Stimulated activated CD4-positive, alpha-beta T cell treated with anti-CD3 and anti-CD28 coated beads, Interleukin-15, amount 100 ng/mL, for 24 hours (primary cell): ENCODE measurements at regions not wholly inside any gene's neighbourhood (a gene's known extent, or its start where the extent isn't known, plus 50 kb on each side); places are given as distances from the start of the nearest gene placed in this dataset.
"Not testable (repeated sequence)": the region's sequence is repeated elsewhere in the genome, so short reads cannot be mapped to it uniquely, and the experiment has no call there.

ENCODE experiments used
- DNase-seq: peaks from one replicate; pipeline ENCODE4 v3.0.0-alpha.2; 2020

DNA sequence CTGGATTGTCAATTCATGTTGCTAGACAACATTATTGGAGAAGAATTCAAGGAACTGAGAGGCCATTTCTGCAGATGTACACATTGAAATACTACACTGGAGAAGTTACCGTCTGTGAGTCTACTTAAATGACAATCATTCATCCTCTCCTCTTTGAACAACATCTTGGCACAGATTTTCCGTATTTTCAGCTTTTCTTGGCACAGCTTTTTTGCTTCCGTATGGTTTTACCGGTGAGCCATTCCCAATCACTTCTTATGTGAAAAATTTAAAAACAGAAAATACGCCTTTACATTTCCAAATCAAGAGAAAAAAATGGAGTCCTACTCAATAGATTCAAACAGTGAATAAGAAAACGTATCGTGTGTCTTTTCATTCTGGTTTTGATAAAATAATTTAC lies 1493.7 kb downstream of the AMY1C start:
- DNase-seq, result no peak

DNA sequence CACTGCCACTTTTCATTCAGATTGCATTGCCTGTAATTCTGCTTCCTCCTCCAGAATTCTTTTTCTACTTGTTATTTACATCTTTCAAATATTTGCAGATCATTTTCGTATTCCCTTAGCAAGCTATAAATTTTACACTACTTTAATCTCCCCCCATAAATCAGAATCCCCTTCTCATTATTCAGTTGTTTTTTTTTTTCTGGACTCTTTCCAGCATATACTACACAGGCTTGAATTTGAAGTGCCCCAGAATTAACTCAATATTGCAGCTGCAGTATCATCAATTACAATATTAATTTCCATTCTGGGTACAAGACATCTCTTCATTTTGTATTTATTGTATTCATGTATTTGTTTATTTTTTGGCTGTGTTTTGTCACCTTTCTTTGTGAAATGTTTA lies 1494.3 kb downstream of the AMY1C start:
- DNase-seq, result no peak

DNA sequence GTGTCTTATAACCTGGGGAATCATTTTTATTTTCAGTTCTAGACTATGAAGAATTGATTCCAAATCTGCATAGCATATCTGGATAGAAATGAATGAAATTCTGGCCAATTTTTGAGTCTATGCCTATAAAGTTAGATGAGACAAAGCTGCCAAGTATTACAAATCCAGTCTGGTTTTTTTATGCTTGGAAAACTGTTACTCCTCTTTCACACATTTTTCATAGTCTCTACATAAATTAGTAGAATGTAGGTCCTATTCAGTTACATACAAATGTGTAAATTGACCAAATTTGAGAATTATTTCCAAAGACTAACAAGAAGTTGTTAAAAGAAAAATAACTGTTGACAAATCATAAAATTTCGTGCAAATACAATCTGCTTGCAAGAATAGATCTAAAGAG lies 1505.2 kb downstream of the AMY1C start:
- DNase-seq, result no peak

DNA sequence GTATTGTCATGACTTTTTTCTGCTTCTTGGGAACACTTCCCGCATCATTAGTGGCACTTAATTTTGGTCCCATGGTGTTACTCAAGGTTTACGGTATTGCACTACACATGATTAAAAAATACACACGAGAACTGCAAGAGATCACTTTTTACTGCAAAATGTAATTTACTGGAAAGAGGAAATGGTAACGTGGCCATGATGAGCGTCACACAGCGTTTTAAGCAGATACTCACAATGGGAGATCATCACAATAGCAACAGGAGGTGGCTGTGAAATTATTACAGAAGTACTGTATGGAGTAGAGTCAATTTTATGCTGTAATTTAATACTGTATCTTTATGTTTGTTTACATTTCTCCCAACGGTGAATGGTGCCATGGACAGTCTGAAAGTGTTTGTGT lies 1510.3 kb downstream of the AMY1C start:
- no peak for DNase-seq

DNA sequence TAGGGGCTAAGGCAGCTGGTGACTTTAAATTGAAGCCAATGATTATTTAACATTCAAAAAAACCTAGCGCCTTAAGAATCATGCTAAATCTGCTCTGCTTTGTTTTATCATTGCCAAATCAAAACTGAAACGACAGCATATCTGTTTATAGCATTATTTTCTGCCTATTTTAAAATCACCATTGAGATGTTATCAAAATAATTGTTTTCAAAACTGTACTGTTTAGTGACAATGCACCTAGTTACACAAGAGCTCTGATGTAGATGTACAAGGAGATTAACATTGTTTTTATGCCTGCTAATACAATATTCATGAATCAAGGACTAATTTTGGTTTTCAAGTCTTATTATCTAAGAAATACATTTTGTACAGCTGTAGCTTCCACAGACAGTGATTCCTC lies 1521.3 kb downstream of the AMY1C start:
- no peak for DNase-seq

DNA sequence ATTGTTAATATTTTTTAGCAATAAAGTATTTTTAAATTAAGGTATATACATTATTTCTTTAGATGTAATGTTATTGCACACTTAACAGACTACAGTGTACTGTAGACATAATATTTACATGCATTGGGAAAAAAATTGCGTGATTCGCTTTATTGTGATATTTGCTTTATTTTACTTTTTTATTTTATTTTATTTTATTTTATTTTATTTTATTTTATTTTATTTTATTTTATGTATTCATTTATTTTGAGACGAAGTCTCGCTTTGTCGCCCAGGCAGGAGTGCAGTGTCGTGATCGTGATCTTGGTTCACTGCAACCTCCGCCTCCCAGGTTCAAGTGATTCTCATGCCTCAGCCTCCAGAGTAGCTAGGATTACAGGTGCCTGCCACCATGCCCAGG lies 1522.7 kb downstream of the AMY1C start:
- DNase-seq, result not testable (repeated sequence)

DNA sequence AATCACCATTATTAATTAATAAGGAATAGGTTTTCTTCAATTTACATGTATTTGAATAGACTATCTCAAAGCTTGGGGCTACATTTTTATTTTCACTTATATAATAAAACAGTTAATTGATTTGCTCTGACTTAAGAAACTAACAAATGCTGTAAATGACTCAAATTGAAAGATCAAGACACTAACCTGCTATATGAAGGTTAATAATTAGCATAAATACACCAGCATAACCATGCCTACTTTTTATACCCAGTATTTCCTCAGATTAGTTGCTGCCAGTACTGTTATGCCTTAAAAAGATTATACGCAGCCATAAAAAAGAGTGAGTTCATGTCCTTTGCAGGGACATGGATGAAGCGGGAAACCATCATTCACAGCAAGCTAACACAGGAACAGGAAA lies 1545.1 kb downstream of the AMY1C start:
- DNase-seq, result no peak

DNA sequence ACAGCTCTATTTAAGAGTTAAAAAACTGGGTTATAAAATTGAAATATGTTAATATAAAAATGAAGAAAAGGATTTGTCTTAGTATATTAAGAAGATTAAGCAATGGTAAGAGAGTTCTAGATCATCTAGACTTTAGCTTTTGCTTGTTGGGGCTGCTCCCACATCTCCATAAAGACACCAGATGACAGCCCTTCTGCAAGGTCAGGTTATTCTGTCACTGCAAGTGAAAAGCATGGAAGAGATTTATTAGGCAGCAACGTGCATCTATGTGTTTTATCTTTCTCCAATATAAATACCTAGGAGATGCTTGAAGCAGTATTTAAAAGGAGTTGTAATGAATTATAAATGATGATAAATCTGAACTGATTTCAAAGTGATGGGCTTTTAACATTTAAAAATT lies 1560.4 kb downstream of the AMY1C start:
- no peak for DNase-seq

DNA sequence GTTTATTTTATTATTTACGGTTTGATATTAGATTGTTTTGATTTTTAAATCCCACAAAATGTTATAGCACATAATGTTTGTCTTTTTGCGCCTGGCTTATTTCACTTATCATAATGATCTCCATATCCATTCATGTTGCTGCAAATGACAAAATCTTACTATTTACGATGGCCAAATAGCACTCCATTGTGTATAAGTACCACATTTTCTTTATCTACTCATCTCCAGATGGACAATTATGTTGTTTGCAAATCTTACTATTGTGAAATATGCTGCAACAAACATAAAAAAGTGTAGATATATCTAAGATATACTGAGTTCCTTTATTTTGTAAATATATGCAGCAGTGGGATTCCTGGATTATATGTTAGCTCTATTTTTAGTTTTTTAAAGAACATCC lies 1568.3 kb downstream of the AMY1C start:
- DNase-seq, result no peak

DNA sequence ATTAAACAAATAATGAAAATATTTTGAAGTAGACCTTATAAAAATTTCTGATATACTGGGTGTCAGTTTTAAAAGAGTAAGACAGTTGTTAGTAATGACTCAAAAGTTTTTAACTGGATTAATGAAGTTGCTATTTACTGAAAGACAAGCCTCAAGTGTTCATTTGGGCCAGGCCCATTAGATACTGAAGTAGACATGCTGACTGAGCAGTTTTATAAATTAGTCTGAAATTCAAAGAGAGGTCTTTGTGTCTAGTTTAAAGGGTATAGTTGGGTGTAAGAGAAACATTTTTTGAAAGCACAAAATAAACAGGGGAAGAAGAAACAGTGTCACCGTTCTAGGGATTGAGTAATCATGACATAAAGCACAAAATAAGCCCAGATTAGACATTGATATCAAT lies 1577.2 kb downstream of the AMY1C start:
- DNase-seq, result no peak

DNA sequence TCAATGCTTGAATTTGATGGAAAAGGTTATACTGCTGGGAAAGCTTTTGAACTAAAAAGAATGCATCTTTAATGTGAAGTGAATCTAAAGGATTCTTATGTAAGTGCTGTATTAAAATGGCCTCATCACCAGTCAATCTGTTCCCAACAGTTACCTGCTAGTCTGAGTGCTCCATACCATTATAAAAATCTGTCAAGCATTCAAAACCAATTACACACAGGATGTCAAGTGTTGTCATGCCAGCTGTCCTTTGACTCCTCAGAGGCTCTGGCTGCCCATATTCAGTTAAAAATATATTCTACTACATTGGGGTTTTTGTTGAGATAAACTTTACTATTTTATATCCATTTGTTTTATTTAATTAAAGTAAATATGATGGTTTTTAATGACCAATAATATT lies 1587.7 kb downstream of the AMY1C start:
- DNase-seq, result no peak

DNA sequence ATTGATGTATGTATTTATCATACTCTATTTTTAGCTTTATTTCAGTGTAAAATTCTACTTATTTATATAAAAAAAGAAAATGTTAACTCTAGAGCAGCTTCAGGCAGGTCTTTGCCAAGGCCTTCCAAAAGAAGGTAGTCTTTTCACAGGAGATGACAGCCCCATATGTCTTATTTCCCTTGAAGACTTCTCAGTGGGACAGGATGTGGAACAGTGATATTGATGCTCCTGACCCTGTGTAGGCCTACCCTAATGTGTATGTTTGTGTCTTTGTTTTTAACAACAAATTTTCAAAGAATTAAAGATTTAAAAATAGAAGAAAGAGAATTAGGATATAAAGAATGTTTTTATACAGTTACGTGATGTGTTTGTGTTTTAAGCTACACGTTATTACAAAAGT lies 1593.6 kb downstream of the AMY1C start:
- no peak for DNase-seq

DNA sequence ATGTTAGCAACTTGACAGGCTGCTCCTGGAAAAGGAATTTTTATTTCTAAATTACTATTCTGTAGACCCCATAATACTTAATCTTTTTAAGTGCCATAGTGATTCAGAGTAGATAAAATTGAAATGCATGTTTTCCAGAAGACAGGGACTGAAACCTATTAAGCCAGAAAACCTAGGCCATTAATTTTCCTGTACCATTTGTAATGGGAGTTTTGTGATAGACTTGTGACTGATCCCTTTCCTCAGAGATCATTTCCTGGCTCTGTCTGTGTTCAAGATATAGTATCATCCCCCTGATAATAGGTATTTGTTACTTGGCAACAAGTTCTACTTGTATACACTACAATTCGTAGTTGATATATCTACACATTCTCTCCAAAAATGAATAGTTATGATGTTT lies 1609.8 kb downstream of the AMY1C start:
- DNase-seq, result no peak

DNA sequence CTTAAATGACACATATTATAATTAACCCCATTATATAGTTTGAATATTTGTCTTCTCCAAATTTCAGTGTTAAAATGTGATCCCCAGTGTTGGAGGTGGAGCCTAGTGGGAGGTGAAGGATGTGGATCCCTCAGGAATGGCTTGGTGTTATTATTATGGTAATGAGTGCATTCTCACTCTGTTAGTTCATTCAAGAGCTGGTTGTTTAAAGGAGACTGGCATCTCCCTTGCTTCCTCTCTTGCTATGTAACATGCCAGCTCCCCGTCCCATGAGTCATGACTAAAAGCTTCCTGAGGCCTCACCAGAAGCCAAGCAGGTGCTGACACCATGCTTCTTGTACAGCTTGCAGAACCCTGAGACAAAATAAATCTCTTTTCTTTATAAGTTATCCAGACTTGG lies 1612.7 kb downstream of the AMY1C start:
- no peak for DNase-seq

DNA sequence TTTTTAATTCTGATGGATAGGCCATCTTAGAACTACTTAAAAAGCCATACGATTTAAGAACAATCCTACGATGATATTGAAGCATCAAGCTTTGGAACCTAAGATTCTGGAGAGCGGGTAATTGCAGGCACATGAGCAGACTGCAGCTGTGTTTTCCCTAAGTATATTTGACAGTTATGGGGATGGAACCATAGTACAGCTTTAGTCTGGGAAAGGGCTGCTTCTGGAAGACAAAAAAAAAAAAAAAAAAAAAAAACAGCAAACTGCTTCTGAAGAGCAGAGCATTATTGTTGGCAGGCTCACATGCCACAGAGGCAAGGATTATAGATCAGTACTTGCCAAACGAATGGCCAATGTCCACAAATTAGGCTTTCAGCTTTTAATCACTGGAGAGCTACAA lies 1618.7 kb downstream of the AMY1C start:
- no peak for DNase-seq

DNA sequence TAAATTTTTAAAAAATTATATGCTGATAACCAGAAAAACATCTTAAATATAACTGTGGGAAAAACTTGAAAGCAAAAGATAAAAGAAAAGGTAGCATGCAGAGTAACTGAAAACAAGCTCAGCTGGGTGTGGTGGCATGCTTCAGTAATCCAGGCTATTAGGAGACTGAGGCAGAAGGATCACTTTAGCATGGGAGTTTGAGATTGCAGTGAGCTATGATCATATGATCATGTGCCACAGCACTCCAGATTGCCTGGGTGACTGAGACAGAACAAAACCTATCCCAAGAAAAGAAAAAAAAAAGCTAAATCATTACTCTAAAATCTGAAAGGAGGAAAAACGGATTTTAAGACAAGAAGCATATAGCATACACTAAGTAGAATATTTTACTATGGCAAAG lies 1624.0 kb downstream of the AMY1C start:
- no peak for DNase-seq

DNA sequence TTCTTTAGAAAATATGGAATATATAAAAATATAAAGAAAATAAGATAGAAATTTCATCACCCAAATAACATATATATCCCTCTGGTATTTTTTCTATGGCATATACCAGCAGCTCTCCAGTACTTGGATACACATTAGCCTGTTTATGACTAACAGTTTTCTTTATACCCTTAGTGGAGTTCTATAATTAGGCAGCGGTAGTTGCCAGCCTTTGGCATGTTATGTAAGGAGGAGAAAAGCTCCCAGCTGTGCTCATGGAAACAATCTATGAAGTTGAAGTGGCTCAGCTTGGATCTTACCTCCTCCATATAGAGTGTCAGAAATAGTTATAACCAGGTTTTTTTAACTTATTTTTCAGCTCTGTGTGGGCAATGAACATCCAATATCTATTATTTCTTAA lies 1636.8 kb downstream of the AMY1C start:
- DNase-seq, result no peak

DNA sequence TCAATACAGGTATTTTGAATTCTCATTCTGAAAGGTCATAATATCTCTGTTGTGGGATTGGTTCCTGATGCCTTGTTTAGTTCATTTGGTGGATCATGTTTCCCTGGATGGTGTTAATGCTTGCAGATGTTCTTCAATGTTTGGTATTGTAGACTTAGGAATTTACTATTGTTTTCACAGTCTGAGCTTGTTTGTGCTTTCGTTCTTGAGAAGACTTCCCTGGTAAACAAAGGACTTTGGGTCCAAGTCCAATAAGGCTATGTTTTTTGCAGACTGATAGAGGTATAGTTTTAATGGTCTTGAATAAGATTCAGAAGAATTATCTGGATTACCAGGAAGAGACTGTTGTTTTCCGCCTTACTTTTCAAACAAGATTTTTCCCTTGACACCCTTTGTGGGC lies 1646.3 kb downstream of the AMY1C start:
- DNase-seq, result no peak

DNA sequence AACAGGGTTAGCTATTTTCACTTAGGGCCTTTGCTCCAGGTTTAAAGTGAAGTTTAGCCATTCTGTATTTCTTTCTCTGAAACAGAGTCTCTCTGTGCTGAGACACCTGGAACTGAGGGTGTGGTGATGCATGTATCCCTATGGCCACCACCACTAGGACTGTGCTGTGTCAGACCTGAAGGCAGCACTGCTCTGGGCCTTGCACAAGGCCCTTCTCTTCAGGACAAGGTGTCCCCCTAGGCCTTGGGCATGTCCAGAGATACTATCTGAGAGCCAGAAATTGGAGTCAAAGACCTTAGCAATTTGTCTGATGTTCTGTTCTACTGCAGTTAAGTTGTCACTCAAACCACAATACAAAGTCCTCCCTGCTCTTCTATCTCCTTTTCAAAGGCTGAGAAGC lies 1649.2 kb downstream of the AMY1C start:
- no peak for DNase-seq

DNA sequence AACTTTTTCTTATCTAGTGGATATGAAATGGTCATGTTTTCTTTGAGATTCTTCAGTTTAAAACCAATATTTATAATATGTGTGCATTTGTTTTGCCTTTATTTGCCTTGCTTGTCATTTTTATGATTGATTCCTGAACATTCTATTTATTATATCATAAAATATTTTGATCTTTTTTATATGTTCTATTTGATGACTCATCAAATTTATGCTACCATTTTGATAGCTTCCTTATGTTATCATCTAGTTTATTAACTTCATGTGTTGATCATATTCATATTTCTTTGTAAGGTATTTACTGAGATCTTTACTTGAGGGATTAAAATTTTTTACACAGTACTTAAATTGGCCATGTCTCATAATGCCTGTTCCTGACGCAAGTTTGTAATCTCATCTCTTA lies 1650.0 kb downstream of the AMY1C start:
- no peak for DNase-seq

DNA sequence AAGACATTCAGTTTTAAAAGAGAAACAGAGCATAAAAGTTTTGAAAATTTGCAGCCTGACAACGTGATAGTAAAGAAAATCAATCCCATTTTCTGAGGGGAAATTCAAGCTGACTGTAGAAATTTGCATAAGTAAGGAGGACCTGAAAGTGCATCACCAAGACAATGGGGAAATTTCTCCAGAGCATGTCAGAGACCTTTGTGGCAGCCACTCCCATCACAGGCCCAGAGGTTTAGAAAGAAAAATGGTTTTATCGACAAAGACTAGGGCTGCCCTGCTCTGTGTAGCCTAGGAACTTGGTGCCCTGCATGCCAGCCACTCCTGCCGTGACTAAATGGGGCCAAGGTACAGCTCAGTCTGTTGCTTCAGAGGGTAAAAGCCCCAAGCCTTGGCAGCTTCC lies 1640.2 kb upstream of the PRMT6 start:
- DNase-seq, result no peak

DNA sequence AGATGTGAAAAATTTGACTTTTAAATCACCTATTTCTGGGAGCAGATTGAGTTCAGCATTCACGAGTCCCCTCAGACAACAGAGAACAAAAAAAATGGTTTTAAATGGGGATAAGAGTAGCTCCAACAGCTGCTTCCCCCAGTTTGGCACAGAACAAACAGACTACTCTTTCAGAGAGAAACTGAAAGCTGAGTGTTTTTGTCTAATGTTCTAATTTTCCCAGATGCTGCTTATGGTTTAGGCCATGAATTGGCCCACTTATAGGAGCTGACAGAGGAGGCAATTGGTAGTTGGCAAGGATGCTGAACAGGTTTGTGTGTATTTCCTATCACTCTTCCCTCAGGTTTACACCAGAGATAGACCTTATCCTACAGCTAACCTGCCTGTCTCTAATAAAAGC lies 1637.4 kb upstream of the PRMT6 start:
- DNase-seq, result no peak

DNA sequence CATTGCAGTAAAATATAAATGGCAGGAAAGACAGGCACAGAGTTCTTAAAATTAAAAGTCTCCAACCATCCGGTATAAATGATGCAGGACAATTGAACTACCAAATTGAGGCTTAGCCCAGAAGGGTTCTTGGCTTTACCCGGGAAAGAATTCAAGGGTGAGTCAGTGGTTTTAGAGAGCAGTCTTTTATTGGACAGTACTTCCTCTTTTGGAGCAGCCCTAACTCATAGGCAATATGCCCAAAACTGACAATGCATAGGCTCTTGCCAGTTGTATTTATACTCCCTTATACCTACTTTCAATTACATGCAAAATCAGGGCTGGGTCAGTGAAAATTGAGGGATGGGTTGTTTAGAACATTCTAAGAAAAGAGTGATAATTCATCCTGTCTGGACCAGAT lies 1628.9 kb upstream of the PRMT6 start:
- DNase-seq, result no peak

DNA sequence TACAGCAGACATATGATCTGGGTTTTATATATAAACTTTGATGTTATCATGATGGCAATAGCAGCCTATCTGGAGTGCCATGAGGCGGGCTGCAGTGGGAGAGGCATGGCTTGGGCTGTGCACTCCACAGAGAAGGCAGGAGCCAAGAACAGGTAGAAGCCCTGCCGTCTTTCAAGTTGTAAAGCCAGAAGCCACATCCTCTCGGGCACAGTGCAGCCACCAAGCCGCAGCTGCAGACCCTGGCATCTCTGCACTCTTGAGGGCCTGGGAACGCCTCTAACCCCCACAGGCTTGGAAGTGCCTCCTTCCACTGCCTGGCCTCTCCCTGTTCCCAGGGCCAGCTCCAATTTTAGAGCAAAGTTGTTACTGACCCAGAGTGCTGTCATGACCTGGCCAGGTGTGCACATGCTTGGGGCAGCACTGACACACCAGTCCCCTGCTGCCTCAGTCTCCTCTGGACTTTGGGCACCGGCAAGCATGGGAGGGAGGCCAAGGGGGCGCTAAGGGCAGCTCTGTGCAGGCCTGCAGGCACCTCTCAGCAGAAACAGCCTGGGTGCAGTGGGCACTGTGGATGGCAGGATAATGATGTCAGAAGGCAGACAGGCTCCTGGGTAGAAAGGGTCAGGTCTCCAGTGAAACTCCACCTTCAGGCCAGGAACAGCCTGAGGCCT lies 1619.8 kb upstream of the PRMT6 start:
- DNase-seq, result no peak

DNA sequence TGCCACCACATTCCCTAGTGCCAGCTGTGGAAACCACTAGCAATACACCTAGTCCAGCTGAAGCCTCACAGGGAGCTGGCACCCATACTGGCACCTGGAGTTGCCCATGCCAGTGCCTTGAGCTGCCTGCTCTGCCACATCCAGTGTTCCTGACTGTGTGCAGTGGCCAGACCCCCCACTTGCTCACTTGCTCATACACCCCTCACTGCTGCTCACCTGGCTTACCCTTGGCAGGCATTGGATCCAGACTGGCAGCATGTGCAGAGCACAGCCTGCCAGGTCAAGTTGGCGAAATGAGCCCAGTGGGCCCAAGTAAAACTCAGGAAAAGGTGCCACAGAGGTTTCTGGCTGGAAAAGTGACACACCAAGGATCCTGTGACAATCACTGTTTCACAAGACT lies 1618.6 kb upstream of the PRMT6 start:
- DNase-seq, result no peak

DNA sequence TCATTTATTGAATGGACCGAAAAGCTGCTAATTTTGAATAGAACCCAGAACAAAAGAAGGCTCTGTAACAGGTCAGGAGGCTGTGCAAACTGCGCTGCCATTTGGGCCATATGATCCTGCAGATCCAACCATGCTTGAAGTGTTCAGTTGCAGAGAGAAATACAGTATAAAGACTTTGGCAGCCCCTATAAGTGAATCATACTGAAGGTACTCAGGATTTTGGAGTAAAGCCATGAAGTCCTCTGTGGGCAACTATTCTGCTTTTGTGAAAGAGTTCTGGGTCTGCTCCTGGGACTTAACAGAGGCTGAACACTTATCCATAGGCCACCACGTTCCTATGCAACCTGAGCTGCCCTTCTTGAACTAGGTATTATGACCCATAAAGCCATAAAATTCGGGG lies 1613.6 kb upstream of the PRMT6 start:
- DNase-seq, result no peak
